OCI-LY7 (cell line): ENCODE measurements at regions not wholly inside any gene's neighbourhood (a gene's known extent, or its start where the extent isn't known, plus 50 kb on each side); places are given as distances from the start of the nearest gene placed in this dataset.
"Not testable (repeated sequence)": the region's sequence is repeated elsewhere in the genome, so short reads cannot be mapped to it uniquely, and the experiment has no call there.

ENCODE experiments used
- CTCF ChIP-seq: fragments of 200-600 bp; sonication (generic); conservative IDR thresholded peaks from 2 replicates; pipeline ENCODE4 v1.5.1; 2014; ENCODE audit warnings: mild to moderate bottlenecking, antibody characterized with exemption, low read length, moderate library complexity, mixed read lengths
- EZH2phosphoT487 ChIP-seq: fragments of 200-600 bp; sonication (generic); IDR thresholded peaks from 2 replicates; pipeline ENCODE4 v1.6.1; 2018; ENCODE audit warnings: low read depth, borderline replicate concordance, mild to moderate bottlenecking, mixed run types, antibody characterized with exemption, low read length, moderate library complexity, mixed read lengths

DNA sequence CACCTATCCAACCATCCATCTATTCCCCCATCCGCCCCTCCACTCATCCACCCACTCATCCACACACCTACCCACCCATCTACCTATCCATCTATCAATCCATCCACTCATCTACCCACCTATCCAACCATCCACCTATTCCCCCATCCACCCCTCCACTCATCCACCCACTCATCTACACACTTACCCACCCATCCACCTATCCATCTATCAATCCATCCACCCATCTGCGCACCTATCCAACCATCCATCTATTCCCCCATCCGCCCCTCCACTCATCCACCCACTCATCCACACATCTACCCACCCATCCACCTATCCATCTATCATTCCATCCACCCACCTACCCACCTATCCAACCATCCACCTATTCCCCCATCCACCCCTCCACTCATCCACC, 81.4 kb upstream of the PITRM1 start:
- not testable (repeated sequence) for TF ChIP-seq CTCF, EZH2phosphoT487
